Trophoblast cell (in vitro differentiated cells and primary cell): ENCODE measurements at regions not wholly inside any gene's neighbourhood (a gene's known extent, or its start where the extent isn't known, plus 50 kb on each side); places are given as distances from the start of the nearest gene placed in this dataset.

Experiments used
- DNase-seq, 2 donors: peaks; one replicate each; pipeline ENCODE4 v3.0.0-alpha.2; 2016
- H2AFZ ChIP-seq: 2 replicates; pipeline ENCODE4 v1.6.1; 2013; ENCODE audit warnings: low read length, moderate library complexity, mild to moderate bottlenecking; ENCODE audit not compliant: insufficient read depth, poor library complexity
- H2AK5ac ChIP-seq: 2 replicates; pipeline ENCODE4 v1.6.1; 2013; ENCODE audit warnings: mild to moderate bottlenecking, low read length
- H2BK120ac ChIP-seq: 2 replicates; pipeline ENCODE4 v1.6.1; 2013; ENCODE audit warnings: low read length, mild to moderate bottlenecking, moderate library complexity; ENCODE audit not compliant: insufficient read depth, poor library complexity
- H2BK12ac ChIP-seq: 2 replicates; pipeline ENCODE4 v1.6.1; 2013; ENCODE audit warnings: mild to moderate bottlenecking, low read length, moderate library complexity
- H2BK5ac ChIP-seq: 2 replicates; pipeline ENCODE4 v1.6.1; 2013; ENCODE audit warnings: low read length, low read depth, moderate library complexity, mild to moderate bottlenecking; ENCODE audit not compliant: poor library complexity
- H3K14ac ChIP-seq: 2 replicates; pipeline ENCODE4 v1.6.1; 2013; ENCODE audit warnings: mild to moderate bottlenecking, low read length
- H3K18ac ChIP-seq: 2 replicates; pipeline ENCODE4 v1.6.1; 2013; ENCODE audit warnings: mild to moderate bottlenecking, low read length
- H3K23ac ChIP-seq: 2 replicates; pipeline ENCODE4 v1.6.1; 2013; ENCODE audit warnings: low read length
- H3K27ac ChIP-seq: 2 replicates; pipeline ENCODE4 v1.5.1; 2013; ENCODE audit warnings: low read depth, mild to moderate bottlenecking, inconsistent platforms, low read length, moderate library complexity
- H3K27me3 ChIP-seq: 2 replicates; pipeline ENCODE4 v1.6.1; 2013; ENCODE audit warnings: inconsistent platforms, mild to moderate bottlenecking, low read length, moderate library complexity; ENCODE audit not compliant: insufficient read depth
- H3K36me3 ChIP-seq, 2 experiments: 1 replicate in 1 of 2; 2 replicates in 1 of 2; pipeline ENCODE4 v1.6.1; 2013; ENCODE audit warnings: low read length in 2 of 2, mild to moderate bottlenecking in 2 of 2, moderate library complexity in 1 of 2; ENCODE audit not compliant: insufficient read depth in 2 of 2, control insufficient read depth in 1 of 2
- H3K4ac ChIP-seq: 2 replicates; pipeline ENCODE4 v1.6.1; 2013; ENCODE audit warnings: low read depth, mild to moderate bottlenecking, low read length, moderate library complexity
- H3K4me1 ChIP-seq, 2 experiments: 1 replicate in 1 of 2; 2 replicates in 1 of 2; pipeline ENCODE4 v1.6.1; 2013; ENCODE audit warnings: low read length in 2 of 2, mild to moderate bottlenecking in 2 of 2, moderate library complexity in 1 of 2; ENCODE audit not compliant: insufficient read depth in 2 of 2, control insufficient read depth in 1 of 2
- H3K4me2 ChIP-seq: 2 replicates; pipeline ENCODE4 v1.6.1; 2013; ENCODE audit warnings: inconsistent platforms, mild to moderate bottlenecking, low read length, moderate library complexity
- H3K4me3 ChIP-seq: 2 replicates; pipeline ENCODE4 v1.5.1; 2013; ENCODE audit warnings: mild to moderate bottlenecking, low read depth, low read length, inconsistent platforms
- H3K79me1 ChIP-seq: one replicate; pipeline ENCODE4 v1.6.1; 2013; ENCODE audit warnings: low read length
- H3K79me2 ChIP-seq: 2 replicates; pipeline ENCODE4 v1.6.1; 2013; ENCODE audit warnings: low read length, mild to moderate bottlenecking; ENCODE audit not compliant: control insufficient read depth, insufficient read depth, poor library complexity
- H3K9ac ChIP-seq: 2 replicates; pipeline ENCODE4 v1.6.1; 2013; ENCODE audit warnings: mild to moderate bottlenecking, low read length
- H3K9me3 ChIP-seq: 2 replicates; pipeline ENCODE4 v1.6.1; 2013; ENCODE audit warnings: low read depth, mild to moderate bottlenecking, control low read depth, inconsistent platforms, low read length; ENCODE audit not compliant: insufficient read depth
- H4K12ac ChIP-seq: 2 replicates; pipeline ENCODE4 v1.6.1; 2013; ENCODE audit warnings: low read depth, mild to moderate bottlenecking, low read length, moderate library complexity
- H4K8ac ChIP-seq: 2 replicates; pipeline ENCODE4 v1.6.1; 2013; ENCODE audit warnings: low read depth, mild to moderate bottlenecking, low read length, moderate library complexity
- H4K91ac ChIP-seq: one replicate; pipeline ENCODE4 v1.6.1; 2013; ENCODE audit warnings: low read depth, mild to moderate bottlenecking, low read length, moderate library complexity
- WGBS: extraction: QIAGEN DNeasy Blood & Tissue Kit; methylation state at CpG from one replicate; pipeline ENCODE4 v1.1.7; 2013; ENCODE audit warnings: missing lambda C conversion rate; ENCODE audit not compliant: insufficient read length, insufficient coverage; ENCODE audit errors: extremely low coverage; 5-methylcytosine and 5-hydroxymethylcytosine counted together

GRCh38 chr13:73695325-73695724 lies 438.9 kb downstream of the KLF12 start:
- no peak overlapping the region for H2BK5ac ChIP-seq
- H3K27me3 ChIP-seq: no peaks in the 10 kb centered on the region
- H2AK5ac ChIP-seq: no peak overlapping the region
- H3K27ac ChIP-seq: no peak overlapping the region
- H4K8ac ChIP-seq: no peak overlapping the region
- no CpG with 5 or more reads among the region's 14 CpGs for WGBS
- H3K79me2 ChIP-seq: no peaks in the 10 kb centered on the region
- H2AFZ ChIP-seq: no peak overlapping the region
- no peak overlapping the region for H2BK12ac ChIP-seq
- no peak overlapping the region for H4K12ac ChIP-seq
- H3K79me1 ChIP-seq: no peaks in the 10 kb centered on the region
- no peak overlapping the region for H4K91ac ChIP-seq
- H3K9me3 ChIP-seq: no peaks in the 10 kb centered on the region
- H3K4me1 ChIP-seq: no peaks in the 10 kb centered on the region
- H3K4ac ChIP-seq: no peak overlapping the region
- H3K14ac ChIP-seq: no peak overlapping the region
- H3K23ac ChIP-seq: no peak overlapping the region
- no peak overlapping the region for H3K18ac ChIP-seq
- H3K4me3 ChIP-seq: no peak overlapping the region
- no peak overlapping the region for H3K4me2 ChIP-seq
- peak; percentile 92 to 95 for DNase-seq
- no peaks in the 10 kb centered on the region for H3K36me3 ChIP-seq
- H2BK120ac ChIP-seq: no peak overlapping the region
- no peak overlapping the region for H3K9ac ChIP-seq

- no peak for DNase-seq
Measured at GRCh38 chr13:73693215-73693614, 441.0 kb downstream of the KLF12 start.

GRCh38 chr13:73691891-73692290 lies 442.3 kb downstream of the KLF12 start:
- no peak overlapping the region for H3K4ac ChIP-seq
- H3K4me3 ChIP-seq: no peak overlapping the region
- no peaks in the 10 kb centered on the region for H3K36me3 ChIP-seq
- H2AK5ac ChIP-seq: no peak overlapping the region
- H3K79me2 ChIP-seq: no peaks in the 10 kb centered on the region
- H3K4me1 ChIP-seq: no peaks in the 10 kb centered on the region
- H3K18ac ChIP-seq: no peak overlapping the region
- no peak overlapping the region for H2BK12ac ChIP-seq
- H2BK120ac ChIP-seq: no peak overlapping the region
- no CpG with 5 or more reads among the region's 4 CpGs for WGBS
- H4K8ac ChIP-seq: no peak overlapping the region
- no peak overlapping the region for H4K91ac ChIP-seq
- no peak overlapping the region for H2AFZ ChIP-seq
- no peak overlapping the region for H3K4me2 ChIP-seq
- no peaks in the 10 kb centered on the region for H3K79me1 ChIP-seq
- no peak overlapping the region for H4K12ac ChIP-seq
- no peaks in the 10 kb centered on the region for H3K9me3 ChIP-seq
- no peak overlapping the region for H3K14ac ChIP-seq
- H3K27ac ChIP-seq: no peak overlapping the region
- DNase-seq: no peak
- no peak overlapping the region for H3K23ac ChIP-seq
- no peak overlapping the region for H3K9ac ChIP-seq
- H3K27me3 ChIP-seq: no peaks in the 10 kb centered on the region
- H2BK5ac ChIP-seq: no peak overlapping the region

More at GRCh38 chr13:73693215-73693614, 441.0 kb downstream of the KLF12 start:
- H3K4me2 ChIP-seq: no peak overlapping the region
- H3K9me3 ChIP-seq: no peaks in the 10 kb centered on the region
- H3K4me1 ChIP-seq: no peaks in the 10 kb centered on the region
- no peaks in the 10 kb centered on the region for H3K79me2 ChIP-seq
- H3K23ac ChIP-seq: no peak overlapping the region
- H3K4ac ChIP-seq: no peak overlapping the region
- no peak overlapping the region for H4K8ac ChIP-seq
- H3K18ac ChIP-seq: no peak overlapping the region
- H2BK120ac ChIP-seq: no peak overlapping the region
- H2AFZ ChIP-seq: no peak overlapping the region
- H4K91ac ChIP-seq: no peak overlapping the region
- H3K9ac ChIP-seq: no peak overlapping the region
- H3K79me1 ChIP-seq: no peaks in the 10 kb centered on the region
- WGBS: no CpG with 5 or more reads among the region's 2 CpGs
- H3K4me3 ChIP-seq: no peak overlapping the region
- H3K27me3 ChIP-seq: no peaks in the 10 kb centered on the region
- H2BK5ac ChIP-seq: no peak overlapping the region
- no peak overlapping the region for H3K14ac ChIP-seq
- no peak overlapping the region for H3K27ac ChIP-seq
- H2BK12ac ChIP-seq: no peak overlapping the region
- no peak overlapping the region for H2AK5ac ChIP-seq
- H3K36me3 ChIP-seq: no peaks in the 10 kb centered on the region
- H4K12ac ChIP-seq: no peak overlapping the region

GRCh38 chr13:73687929-73688328 lies 446.3 kb downstream of the KLF12 start:
- Histone ChIP-seq H3K4me1 (no peaks in the 10 kb centered on the region), H4K91ac (no peak overlapping the region), H4K12ac (no peak overlapping the region), H3K4me2 (no peak overlapping the region), H2BK120ac (no peak overlapping the region), H3K18ac (no peak overlapping the region), H2BK5ac (no peak overlapping the region), H2BK12ac (no peak overlapping the region), H3K27ac (no peak overlapping the region), H2AFZ (no peak overlapping the region), H3K23ac (no peak overlapping the region), H3K4me3 (no peak overlapping the region), H3K14ac (no peak overlapping the region), H3K27me3 (no peaks in the 10 kb centered on the region), H3K79me1 (no peaks in the 10 kb centered on the region), H2AK5ac (no peak overlapping the region), H3K79me2 (no peaks in the 10 kb centered on the region), H3K9ac (no peak overlapping the region), H3K9me3 (no peaks in the 10 kb centered on the region), H3K36me3 (no peaks in the 10 kb centered on the region), H3K4ac (no peak overlapping the region), H4K8ac (no peak overlapping the region)
- no peak for DNase-seq
